ENCODE measurements at regions not wholly inside any gene's neighbourhood (a gene's known extent, or its start where the extent isn't known, plus 50 kb on each side); places are given as distances from the start of the nearest gene placed in this dataset.
"Not testable (repeated sequence)": the region's sequence is repeated elsewhere in the genome, so short reads cannot be mapped to it uniquely, and the experiment has no call there.

GRCh38 chrX:66876776-66877175 is 237.9 kb upstream of the EDA2R start:
- no peak overlapping the region for H3K27ac ChIP-seq
- H3K9me3 ChIP-seq, result no peaks in the 10 kb centered on the region
- no peaks in the 10 kb centered on the region for H3K4me1 ChIP-seq
- TF ChIP-seq, protein P1, sequence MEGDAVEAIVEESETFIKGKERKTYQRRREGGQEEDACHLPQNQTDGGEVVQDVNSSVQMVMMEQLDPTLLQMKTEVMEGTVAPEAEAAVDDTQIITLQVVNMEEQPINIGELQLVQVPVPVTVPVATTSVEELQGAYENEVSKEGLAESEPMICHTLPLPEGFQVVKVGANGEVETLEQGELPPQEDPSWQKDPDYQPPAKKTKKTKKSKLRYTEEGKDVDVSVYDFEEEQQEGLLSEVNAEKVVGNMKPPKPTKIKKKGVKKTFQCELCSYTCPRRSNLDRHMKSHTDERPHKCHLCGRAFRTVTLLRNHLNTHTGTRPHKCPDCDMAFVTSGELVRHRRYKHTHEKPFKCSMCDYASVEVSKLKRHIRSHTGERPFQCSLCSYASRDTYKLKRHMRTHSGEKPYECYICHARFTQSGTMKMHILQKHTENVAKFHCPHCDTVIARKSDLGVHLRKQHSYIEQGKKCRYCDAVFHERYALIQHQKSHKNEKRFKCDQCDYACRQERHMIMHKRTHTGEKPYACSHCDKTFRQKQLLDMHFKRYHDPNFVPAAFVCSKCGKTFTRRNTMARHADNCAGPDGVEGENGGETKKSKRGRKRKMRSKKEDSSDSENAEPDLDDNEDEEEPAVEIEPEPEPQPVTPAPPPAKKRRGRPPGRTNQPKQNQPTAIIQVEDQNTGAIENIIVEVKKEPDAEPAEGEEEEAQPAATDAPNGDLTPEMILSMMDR (IDR thresholded peaks at IDR 0.05), result no peak
- no peak for DNase-seq
- WGBS, 3 donors, result 14 to 41% (median 28%) methylated on average over 2 of the region's 2 CpGs
- peaks cover 0 to 3% (median 0%) of the 10 kb centered on the region in 3 donors for H3K27me3 ChIP-seq (ENCODE audit: insufficient read depth in 3 of 3, low read length in 2 of 3)
- no peak for ATAC-seq
- H3K36me3 ChIP-seq (ENCODE audit: insufficient read depth in 1 of 2, low read depth in 1 of 2), result no peaks in the 10 kb centered on the region
- intact Hi-C loops (cut with DNase I), result no loop called here
- H3K4me3 ChIP-seq, result no peak overlapping the region

DNA sequence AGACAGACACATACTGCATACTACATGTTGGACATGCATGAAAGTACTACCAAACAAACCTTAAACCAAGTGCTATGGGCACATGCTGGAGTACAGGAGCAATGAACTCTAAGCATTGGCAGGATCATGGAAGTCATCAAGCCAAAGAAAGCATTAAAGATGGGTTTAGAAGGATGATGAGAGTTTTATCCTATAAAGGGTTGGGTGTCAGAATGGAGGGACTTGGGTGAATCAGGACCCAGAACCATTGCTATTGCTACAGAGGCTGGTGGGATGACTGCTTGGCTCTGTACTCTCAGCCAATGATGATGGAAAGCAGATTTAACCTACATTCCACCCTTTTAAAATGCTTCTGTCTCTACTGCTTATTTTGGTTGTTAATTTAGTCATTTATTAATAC is 233.9 kb upstream of the EDA2R start:
- DNase-seq, result no peak
- Histone ChIP-seq H3K27me3 (ENCODE audit: insufficient read depth in 3 of 3, low read length in 2 of 3) (peaks cover 0 to 3% (median 0%) of the 10 kb centered on the region in 3 donors), H3K4me3 (no peak overlapping the region), H3K9me3 (no peaks in the 10 kb centered on the region), H3K36me3 (ENCODE audit: insufficient read depth in 1 of 2, low read depth in 1 of 2) (no peaks in the 10 kb centered on the region), H3K4me1 (no peaks in the 10 kb centered on the region), H3K27ac (no peak overlapping the region)
- intact Hi-C loops (cut with DNase I), result no loop called here
- TF ChIP-seq, protein P1 (IDR thresholded peaks at IDR 0.05), result no peak
- no peak for ATAC-seq

DNA sequence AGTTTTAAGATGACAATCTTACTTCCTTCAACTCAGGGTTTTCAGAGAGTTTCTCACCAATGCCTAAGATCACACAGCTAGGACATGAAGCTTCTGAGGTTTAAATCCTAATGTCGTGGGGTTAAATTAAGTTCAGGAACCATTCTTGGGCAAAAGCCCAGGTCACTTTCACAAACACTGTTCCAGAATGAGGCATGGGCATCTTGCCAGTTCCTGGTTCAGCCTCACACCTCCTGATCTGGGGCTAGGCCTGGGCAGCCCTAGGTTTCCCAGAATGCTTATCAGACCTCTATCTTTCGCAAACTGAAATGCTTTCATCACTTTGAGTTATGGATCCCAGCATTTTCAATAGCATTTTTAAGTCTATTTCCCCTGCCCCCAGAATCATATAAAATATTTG is 224.8 kb upstream of the EDA2R start:
- no peaks in the 10 kb centered on the region for H3K27me3 ChIP-seq (ENCODE audit: insufficient read depth in 3 of 3, low read length in 2 of 3)
- no peaks in the 10 kb centered on the region for H3K9me3 ChIP-seq
- WGBS, 3 donors, result 51 to 77% (median 58%) methylated on average over 2 of the region's 2 CpGs
- no peaks in the 10 kb centered on the region for H3K4me1 ChIP-seq
- ATAC-seq, result no peak
- DNase-seq, result no peak
- TF ChIP-seq, protein P1 (IDR thresholded peaks at IDR 0.05), result no peak
- intact Hi-C loops (cut with DNase I), result no loop called here
- H3K4me3 ChIP-seq, result no peak overlapping the region
- no peaks in the 10 kb centered on the region for H3K36me3 ChIP-seq (ENCODE audit: insufficient read depth in 1 of 2, low read depth in 1 of 2)
- H3K27ac ChIP-seq, result no peak overlapping the region

DNA sequence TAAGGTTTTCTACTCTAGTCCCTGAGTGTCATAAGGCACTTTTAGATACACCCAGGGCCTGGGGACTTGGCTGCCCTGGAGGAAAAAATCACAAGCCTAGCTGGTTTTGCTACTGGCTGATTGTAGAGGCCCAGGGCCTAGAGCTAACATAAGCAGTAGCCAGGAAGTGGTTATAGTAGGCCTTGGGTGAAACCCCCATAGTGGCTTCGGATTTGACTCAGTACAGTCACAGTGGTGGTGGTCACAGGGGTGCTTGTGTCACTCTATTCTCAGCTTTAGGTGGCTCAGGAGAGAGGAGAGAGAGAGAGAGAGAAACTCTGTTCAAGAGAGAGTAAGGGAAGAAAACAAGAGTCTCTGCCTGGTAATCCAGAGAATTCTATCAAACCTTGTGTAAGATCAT is 194.5 kb upstream of the EDA2R start:
- ATAC-seq, result no peak
- no peak overlapping the region for H3K27ac ChIP-seq
- WGBS, 3 donors, result 37 to 65% (median 50%) methylated on average over 1 of the region's 1 CpG
- TF ChIP-seq, protein P1 (IDR thresholded peaks at IDR 0.05), result no peak
- no peaks in the 10 kb centered on the region for H3K27me3 ChIP-seq (ENCODE audit: insufficient read depth in 3 of 3, low read length in 2 of 3)
- H3K4me1 ChIP-seq, result no peaks in the 10 kb centered on the region
- H3K9me3 ChIP-seq, result peaks cover 4% of the 10 kb centered on the region
- intact Hi-C loops (cut with DNase I), result no loop called here
- H3K36me3 ChIP-seq (ENCODE audit: insufficient read depth in 1 of 2, low read depth in 1 of 2), result no peaks in the 10 kb centered on the region
- DNase-seq, result no peak
- no peak overlapping the region for H3K4me3 ChIP-seq

DNA sequence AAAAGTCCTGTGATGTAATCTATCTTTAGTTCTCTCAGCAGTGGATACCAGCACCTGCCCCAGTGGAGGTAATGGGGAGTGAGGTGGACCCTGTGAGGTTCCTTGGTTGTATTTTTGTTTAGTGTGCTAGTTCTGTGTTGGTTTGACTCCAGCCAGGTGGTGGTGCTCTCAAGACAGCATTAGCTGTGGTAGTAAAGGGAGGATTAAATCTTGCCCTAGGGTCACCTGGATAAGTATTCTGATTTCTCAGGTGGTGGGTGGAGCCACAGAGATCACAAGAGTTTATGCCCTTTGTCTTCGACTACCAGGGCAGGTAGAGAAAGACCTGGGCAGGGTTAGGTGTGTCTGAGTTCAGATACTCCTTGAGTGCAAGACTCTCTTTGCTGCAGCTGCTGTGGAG is 176.3 kb upstream of the EDA2R start:
- no peak for DNase-seq
- no peak for ATAC-seq
- Histone ChIP-seq H3K4me3 (no peak overlapping the region), H3K4me1 (no peaks in the 10 kb centered on the region), H3K36me3 (ENCODE audit: insufficient read depth in 1 of 2, low read depth in 1 of 2) (no peaks in the 10 kb centered on the region), H3K27ac (no peak overlapping the region), H3K9me3 (peaks cover 14% of the 10 kb centered on the region), H3K27me3 (ENCODE audit: insufficient read depth in 3 of 3, low read length in 2 of 3) (no peaks in the 10 kb centered on the region)
- WGBS, 3 donors, result 54 to 65% (median 55%) methylated on average over 1 of the region's 1 CpG
- TF ChIP-seq, protein P1 (IDR thresholded peaks at IDR 0.05), result no peak
- intact Hi-C loops (cut with DNase I), result no loop called here

- not testable (repeated sequence) for H3K27me3 ChIP-seq (ENCODE audit: insufficient read depth in 3 of 3, low read length in 2 of 3); ATAC-seq
Measured at GRCh38 chrX:66794514-66794913, 155.6 kb upstream of the EDA2R start.

More at GRCh38 chrX:66794514-66794913, 155.6 kb upstream of the EDA2R start:
- WGBS, 3 donors, result 66 to 81% (median 76%) methylated on average over 4 to 5 of the region's 5 CpGs
- H3K4me1 ChIP-seq; H3K4me3 ChIP-seq; H3K9me3 ChIP-seq; H3K36me3 ChIP-seq (ENCODE audit: insufficient read depth in 1 of 2, low read depth in 1 of 2); DNase-seq; H3K27ac ChIP-seq; intact Hi-C loops (cut with DNase I): not testable (repeated sequence)

All from psoas muscle (tissue), 7 donors.